ENCODE measurements at regions not wholly inside any gene's neighbourhood (a gene's known extent, or its start where the extent isn't known, plus 50 kb on each side); places are given as distances from the start of the nearest gene placed in this dataset.

- Histone ChIP-seq H3K27ac (ENCODE audit: poor library complexity, severe bottlenecking) (no peak overlapping the region), H3K27me3 (ENCODE audit: insufficient read depth, poor library complexity, severe bottlenecking) (no peaks in the 10 kb centered on the region), H3K4me1 (ENCODE audit: insufficient read depth, poor library complexity, severe bottlenecking) (no peaks in the 10 kb centered on the region), H3K4me3 (ENCODE audit: severe bottlenecking) (no peak overlapping the region), H3K36me3 (ENCODE audit: low read depth) (no peaks in the 10 kb centered on the region), H3K9me3 (ENCODE audit: severe bottlenecking) (no peaks in the 10 kb centered on the region)
- DNase-seq (ENCODE audit: low spot score) (no peak), ATAC-seq (ENCODE audit: low read depth) (no peak)
- no peak for TF ChIP-seq CTCF (IDR thresholded peaks at IDR 0.05; ENCODE audit: poor library complexity, severe bottlenecking)
Observed at GRCh38 chr2:6308986-6309385, 556.7 kb downstream of the CMPK2 start.

DNA sequence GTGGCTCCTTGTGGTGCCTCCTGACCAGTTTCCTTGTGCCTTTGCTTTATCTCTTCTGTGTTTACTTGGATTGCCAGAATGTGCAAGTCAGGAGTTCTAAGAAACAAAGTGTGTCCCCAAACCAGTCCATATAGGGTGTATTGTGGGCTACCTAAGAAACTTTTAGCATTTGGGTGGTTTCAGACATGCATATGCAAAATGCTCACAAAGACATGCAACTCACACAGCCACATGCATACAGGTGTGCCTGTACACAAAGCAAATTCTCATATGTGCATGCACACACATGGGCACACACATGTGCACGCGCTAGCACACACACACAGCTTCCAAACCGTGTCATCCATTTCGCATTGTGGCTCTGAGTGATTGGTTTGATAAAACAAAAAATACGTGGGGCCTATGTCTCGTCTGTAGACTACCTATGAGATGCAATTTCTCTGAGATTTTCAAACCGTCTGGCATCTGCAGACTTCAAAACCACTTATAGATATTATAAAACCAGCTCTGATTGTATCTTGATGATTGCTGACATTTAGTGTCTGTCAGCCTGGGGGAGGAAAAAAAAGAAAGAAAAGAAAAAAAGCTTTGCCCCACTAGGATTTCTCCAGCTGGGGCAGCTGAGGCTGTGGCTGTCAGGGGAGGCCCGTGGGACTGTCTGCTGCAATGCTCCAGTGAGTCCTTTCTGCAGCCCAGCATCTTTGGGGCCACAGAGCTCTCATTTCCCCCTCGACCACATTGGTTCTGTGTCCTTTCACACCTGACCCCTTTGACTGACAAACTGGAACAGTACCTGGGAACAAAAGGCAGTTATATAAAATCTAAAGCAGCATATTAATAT is 556.1 kb downstream of the CMPK2 start:
- Histone ChIP-seq H3K4me3 (ENCODE audit: severe bottlenecking) (no peak overlapping the region), H3K9me3 (ENCODE audit: severe bottlenecking) (no peaks in the 10 kb centered on the region), H3K36me3 (ENCODE audit: low read depth) (no peaks in the 10 kb centered on the region), H3K4me1 (ENCODE audit: insufficient read depth, poor library complexity, severe bottlenecking) (no peaks in the 10 kb centered on the region), H3K27ac (ENCODE audit: poor library complexity, severe bottlenecking) (no peak overlapping the region), H3K27me3 (ENCODE audit: insufficient read depth, poor library complexity, severe bottlenecking) (no peaks in the 10 kb centered on the region)
- TF ChIP-seq CTCF (IDR thresholded peaks at IDR 0.05; ENCODE audit: poor library complexity, severe bottlenecking), result no peak
- DNase-seq (ENCODE audit: low spot score) (no peak), ATAC-seq (ENCODE audit: low read depth) (no peak)

DNA sequence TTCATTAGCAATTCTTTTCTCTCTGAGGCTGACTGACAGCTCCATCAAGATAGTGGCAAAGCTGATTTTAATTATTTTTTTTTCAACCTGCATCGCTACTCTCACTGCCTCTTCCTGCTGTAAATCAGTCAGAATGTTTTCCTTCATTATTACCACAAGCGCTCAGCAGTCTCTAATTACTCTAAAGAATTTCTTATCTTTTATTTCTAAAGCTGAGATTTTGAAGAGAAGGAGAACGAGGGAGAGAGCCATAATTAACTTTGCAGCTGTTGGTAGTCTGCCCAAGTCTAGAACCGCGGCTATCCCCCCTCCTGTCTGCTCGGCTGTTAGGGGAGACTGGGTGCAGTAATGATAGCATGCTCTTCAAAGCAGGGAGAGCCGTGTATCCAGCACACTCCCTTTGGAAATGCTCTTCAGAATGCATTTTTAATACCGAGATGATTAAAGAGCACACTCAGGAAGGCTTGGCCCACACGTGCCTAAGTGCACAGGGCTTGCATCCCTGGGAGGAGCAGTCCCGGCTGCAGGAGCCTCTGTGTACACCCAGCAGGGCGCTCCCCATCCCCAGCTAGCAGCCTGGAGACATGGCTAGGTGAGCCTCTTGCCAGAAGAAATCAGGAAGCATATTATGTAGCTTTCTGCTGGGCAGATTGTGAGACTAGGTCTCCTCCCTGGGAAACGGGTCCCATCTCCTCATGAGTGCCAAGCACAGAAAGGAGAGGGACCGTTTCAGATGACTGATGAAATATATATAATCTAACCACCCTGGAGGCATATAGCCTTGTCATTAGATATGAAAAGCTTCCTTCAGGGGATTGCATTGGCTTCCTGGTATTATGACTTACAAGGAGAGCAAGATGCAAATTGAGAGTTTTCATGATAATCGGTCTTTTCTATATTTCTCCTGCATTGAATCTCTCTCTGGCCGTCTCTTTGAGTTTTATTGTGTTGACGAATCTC is 555.2 kb downstream of the CMPK2 start:
- no peak overlapping the region for H3K4me3 ChIP-seq (ENCODE audit: severe bottlenecking)
- no peaks in the 10 kb centered on the region for H3K36me3 ChIP-seq (ENCODE audit: low read depth)
- no peak overlapping the region for H3K27ac ChIP-seq (ENCODE audit: poor library complexity, severe bottlenecking)
- H3K9me3 ChIP-seq (ENCODE audit: severe bottlenecking), result no peaks in the 10 kb centered on the region
- H3K4me1 ChIP-seq (ENCODE audit: insufficient read depth, poor library complexity, severe bottlenecking), result no peaks in the 10 kb centered on the region
- H3K27me3 ChIP-seq (ENCODE audit: insufficient read depth, poor library complexity, severe bottlenecking), result no peaks in the 10 kb centered on the region
- ATAC-seq (ENCODE audit: low read depth), result no peak
- no peak for TF ChIP-seq CTCF (IDR thresholded peaks at IDR 0.05; ENCODE audit: poor library complexity, severe bottlenecking)
- no peak for DNase-seq (ENCODE audit: low spot score)

DNA sequence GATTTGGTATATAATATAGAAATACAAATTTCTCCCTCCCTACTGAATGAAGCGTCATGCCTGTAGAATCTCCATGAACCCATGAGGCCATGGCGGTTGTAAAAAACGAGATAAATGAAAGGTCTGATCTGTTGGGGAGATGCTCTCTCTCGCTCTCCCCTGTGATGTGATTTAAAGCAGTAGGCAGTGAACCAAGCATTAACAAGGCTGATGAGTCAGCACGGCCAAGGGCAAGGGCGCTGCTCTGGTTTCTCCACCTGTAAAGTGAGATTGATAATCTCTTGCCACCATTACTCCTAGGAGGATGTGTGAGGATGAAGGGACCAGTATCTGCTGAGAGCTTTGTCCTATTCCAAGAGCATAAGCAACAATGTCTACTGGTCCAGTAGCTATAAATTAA is 553.3 kb downstream of the CMPK2 start:
- H3K27me3 ChIP-seq (ENCODE audit: insufficient read depth, poor library complexity, severe bottlenecking), result no peaks in the 10 kb centered on the region
- TF ChIP-seq CTCF (IDR thresholded peaks at IDR 0.05; ENCODE audit: poor library complexity, severe bottlenecking), result no peak
- ATAC-seq (ENCODE audit: low read depth) (no peak), DNase-seq (ENCODE audit: low spot score) (no peak)
- no peaks in the 10 kb centered on the region for H3K36me3 ChIP-seq (ENCODE audit: low read depth)
- no peak overlapping the region for H3K27ac ChIP-seq (ENCODE audit: poor library complexity, severe bottlenecking)
- H3K4me1 ChIP-seq (ENCODE audit: insufficient read depth, poor library complexity, severe bottlenecking), result no peaks in the 10 kb centered on the region
- H3K9me3 ChIP-seq (ENCODE audit: severe bottlenecking), result no peaks in the 10 kb centered on the region
- no peak overlapping the region for H3K4me3 ChIP-seq (ENCODE audit: severe bottlenecking)

Measured in RWPE2 (cell line).